Cardiac muscle cell (in vitro differentiated cells and primary cell): ENCODE measurements at regions not wholly inside any gene's neighbourhood (a gene's known extent, or its start where the extent isn't known, plus 50 kb on each side); places are given as distances from the start of the nearest gene placed in this dataset.

Experiments used
- DNase-seq, 2 donors: peaks; one replicate each; pipeline versions ENCODE4 v3.0.0 to v3.0.0-alpha.2; 2010 to 2017; ENCODE audit warnings: low read depth in 1 of 2, low spot score in 1 of 2
- H3K27ac ChIP-seq: fragments of 200-600 bp; sonication (generic); 2 replicates; pipeline ENCODE4 v1.5.1; 2016
- H3K27me3 ChIP-seq: fragments of 200-600 bp; sonication (generic); 2 replicates; pipeline ENCODE4 v1.6.0; 2016; ENCODE audit warnings: control low read depth
- H3K36me3 ChIP-seq: fragments of 200-600 bp; sonication (generic); 2 replicates; pipeline ENCODE4 v1.5.1; 2016; ENCODE audit warnings: control low read depth
- H3K4me1 ChIP-seq: fragments of 200-600 bp; sonication (generic); 2 replicates; pipeline ENCODE4 v1.8.1; 2017; ENCODE audit warnings: low read depth, mild to moderate bottlenecking, mixed run types
- H3K4me3 ChIP-seq: fragments of 200-600 bp; sonication (generic); 2 replicates; pipeline ENCODE4 v1.5.1; 2016; ENCODE audit warnings: mild to moderate bottlenecking
- H3K9me3 ChIP-seq: fragments of 200-600 bp; sonication (generic); 2 replicates; pipeline ENCODE4 v1.5.1; 2017; ENCODE audit warnings: low read depth, mild to moderate bottlenecking, control low read depth
- TF ChIP-seq, protein P1 (sequence below): IDR thresholded peaks from 2 replicates; pipeline ENCODE4 v1.5.1; 2012; ENCODE audit warnings: low read depth, mild to moderate bottlenecking, low read length

DNA sequence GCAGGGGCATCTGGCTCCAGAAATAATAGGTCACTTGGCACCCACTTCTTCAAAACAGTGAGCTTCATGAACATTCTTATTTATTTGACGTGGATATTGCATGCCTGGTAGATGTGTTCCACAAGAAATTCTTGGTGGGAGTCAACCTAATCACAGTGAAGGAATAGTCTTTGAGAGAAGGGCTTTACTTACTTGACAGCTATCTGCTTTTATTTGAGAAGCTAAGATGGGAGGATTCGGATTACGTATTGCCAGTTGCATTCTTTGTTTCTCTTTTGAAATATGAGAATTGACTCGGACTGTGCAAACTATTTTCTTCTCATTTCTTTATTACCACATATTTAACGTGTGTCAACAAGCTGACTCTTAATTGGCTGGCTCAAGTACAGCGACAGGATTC lies 117.2 kb downstream of the FASLG start:
- DNase-seq = no peak
- H3K27me3 ChIP-seq = no peaks in the 10 kb centered on the region
- TF ChIP-seq, protein P1, sequence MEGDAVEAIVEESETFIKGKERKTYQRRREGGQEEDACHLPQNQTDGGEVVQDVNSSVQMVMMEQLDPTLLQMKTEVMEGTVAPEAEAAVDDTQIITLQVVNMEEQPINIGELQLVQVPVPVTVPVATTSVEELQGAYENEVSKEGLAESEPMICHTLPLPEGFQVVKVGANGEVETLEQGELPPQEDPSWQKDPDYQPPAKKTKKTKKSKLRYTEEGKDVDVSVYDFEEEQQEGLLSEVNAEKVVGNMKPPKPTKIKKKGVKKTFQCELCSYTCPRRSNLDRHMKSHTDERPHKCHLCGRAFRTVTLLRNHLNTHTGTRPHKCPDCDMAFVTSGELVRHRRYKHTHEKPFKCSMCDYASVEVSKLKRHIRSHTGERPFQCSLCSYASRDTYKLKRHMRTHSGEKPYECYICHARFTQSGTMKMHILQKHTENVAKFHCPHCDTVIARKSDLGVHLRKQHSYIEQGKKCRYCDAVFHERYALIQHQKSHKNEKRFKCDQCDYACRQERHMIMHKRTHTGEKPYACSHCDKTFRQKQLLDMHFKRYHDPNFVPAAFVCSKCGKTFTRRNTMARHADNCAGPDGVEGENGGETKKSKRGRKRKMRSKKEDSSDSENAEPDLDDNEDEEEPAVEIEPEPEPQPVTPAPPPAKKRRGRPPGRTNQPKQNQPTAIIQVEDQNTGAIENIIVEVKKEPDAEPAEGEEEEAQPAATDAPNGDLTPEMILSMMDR = no peak
- H3K4me3 ChIP-seq = no peak overlapping the region
- H3K36me3 ChIP-seq = no peaks in the 10 kb centered on the region
- no peak overlapping the region for H3K27ac ChIP-seq
- H3K9me3 ChIP-seq = no peaks in the 10 kb centered on the region
- H3K4me1 ChIP-seq = no peaks in the 10 kb centered on the region

DNA sequence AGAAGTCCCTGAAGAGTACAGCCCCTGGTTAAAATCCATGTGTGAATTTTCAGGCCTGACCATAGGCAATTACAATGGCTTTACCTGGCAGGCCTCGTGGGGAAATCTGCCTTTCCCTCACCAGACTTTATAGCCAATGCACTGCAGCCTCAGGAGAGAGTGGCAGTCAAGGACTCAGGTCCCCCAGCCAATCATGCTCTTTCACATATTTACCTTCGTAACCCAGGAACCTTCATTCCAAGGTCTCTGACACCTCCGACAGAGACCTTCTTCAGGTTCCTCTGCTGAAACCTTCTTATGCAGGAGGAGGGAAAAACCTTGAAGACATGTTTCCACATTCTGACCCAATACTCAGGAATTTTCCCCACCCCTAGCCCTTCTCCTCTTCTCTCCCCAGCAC lies 118.9 kb downstream of the FASLG start:
- Histone ChIP-seq H3K27ac (no peak overlapping the region), H3K36me3 (no peaks in the 10 kb centered on the region), H3K4me1 (no peaks in the 10 kb centered on the region), H3K4me3 (no peak overlapping the region), H3K9me3 (no peaks in the 10 kb centered on the region), H3K27me3 (no peaks in the 10 kb centered on the region)
- TF ChIP-seq, protein P1 = no peak
- DNase-seq = no peak

DNA sequence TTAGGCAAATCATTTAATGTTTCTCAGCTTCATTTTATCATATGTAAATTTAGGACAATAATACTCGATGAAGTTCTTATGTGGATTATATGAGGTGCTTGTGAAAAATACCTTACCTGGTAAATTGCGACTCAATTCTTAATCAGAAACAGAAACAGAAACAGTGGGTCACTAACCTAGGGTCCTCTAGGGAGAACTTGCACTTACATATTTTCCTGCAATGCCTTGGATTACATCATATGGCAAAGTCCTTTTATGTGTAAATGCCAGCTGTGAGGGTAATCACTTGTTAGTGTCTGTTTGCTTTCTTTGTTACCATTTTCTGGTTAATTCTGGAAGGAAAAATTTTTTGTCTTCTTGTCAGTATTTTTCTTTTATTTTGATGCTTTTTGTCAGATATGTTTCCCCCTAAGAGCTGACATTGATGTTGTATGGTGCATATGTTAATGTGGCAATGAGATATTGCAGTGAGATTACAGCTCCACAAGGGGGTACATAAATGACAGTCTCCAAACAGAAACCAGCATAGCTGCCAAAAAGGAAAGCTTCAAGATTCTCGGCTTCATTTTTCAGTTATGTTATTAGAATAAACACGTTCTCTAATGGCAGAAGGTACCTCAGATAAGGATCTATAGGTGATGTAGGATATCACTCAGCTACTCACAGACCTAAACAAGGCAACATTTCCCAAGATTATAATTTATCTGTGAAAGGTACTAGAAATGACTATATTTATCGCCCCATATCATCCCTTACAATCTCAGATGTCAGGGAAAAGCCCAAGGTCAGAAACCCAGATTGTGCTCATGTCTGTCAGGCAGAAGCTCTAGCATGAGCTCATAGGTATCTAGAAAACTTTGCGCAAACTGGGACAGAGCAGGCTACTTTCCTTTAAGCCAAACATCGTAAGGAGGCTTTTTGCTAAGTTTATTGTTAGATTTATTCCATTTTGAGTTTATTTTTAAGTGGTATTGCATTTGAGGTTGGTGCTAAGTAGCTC lies 119.9 kb downstream of the FASLG start:
- Histone ChIP-seq H3K27ac (no peak overlapping the region), H3K36me3 (no peaks in the 10 kb centered on the region), H3K9me3 (no peaks in the 10 kb centered on the region), H3K27me3 (no peaks in the 10 kb centered on the region), H3K4me1 (no peaks in the 10 kb centered on the region), H3K4me3 (no peak overlapping the region)
- TF ChIP-seq, protein P1 = peak; percentile 18
- DNase-seq = peak in 1 of 2 donors; percentile 24

DNA sequence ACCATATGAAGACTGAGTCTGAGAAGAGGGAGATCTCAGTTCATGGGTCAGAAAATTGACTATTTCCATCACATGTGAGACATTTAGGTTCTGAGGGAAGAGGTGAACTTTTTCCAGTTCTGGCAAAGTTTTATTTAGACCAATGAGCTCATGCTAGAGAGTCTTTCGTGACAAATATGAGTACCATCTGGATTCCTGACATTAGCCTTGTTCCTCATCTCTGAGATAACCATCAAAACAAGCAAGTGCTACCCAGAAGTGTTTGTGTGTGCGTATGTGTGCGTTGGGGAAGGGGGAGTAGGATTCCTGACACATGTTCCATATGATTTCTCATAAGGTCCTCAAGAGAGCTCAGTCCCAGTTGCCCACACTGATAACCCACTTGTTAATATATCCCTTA lies 120.6 kb downstream of the FASLG start:
- H3K9me3 ChIP-seq = no peaks in the 10 kb centered on the region
- H3K27me3 ChIP-seq = no peaks in the 10 kb centered on the region
- no peaks in the 10 kb centered on the region for H3K36me3 ChIP-seq
- no peak overlapping the region for H3K27ac ChIP-seq
- H3K4me1 ChIP-seq = no peaks in the 10 kb centered on the region
- TF ChIP-seq, protein P1 = no peak
- no peak overlapping the region for H3K4me3 ChIP-seq
- DNase-seq = no peak

DNA sequence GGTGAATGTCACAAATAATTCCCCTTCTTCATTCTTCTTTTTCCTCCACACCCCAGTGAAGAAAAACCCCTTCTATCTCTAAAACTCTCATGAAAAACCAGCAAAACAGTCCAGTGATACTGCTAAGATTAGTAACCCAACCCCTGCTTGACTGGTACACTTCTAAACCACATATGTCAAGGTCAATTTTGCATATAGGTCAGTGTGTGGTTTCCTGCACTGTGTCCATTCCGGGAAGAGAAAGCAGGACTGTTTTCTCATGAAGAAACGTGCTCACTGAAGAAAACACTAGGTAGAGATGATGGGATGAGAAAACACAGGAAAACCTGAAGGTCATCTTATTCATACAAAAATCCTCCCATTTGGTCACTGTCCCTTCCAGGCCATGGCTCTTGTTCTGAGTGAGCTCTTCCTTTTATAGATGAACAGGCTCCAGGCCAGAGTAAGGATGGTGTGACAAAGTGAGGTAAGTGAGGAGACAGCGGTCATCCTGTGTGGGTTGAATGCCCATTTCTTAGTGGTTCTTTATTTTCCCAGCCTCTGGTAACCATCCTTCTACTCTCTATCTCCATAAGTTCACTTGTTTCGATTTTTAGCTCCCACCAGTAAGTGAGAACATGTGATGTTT lies 122.7 kb downstream of the FASLG start:
- TF ChIP-seq, protein P1 = no peak
- DNase-seq = no peak
- no peaks in the 10 kb centered on the region for H3K36me3 ChIP-seq
- H3K27ac ChIP-seq = no peak overlapping the region
- H3K4me3 ChIP-seq = no peak overlapping the region
- H3K4me1 ChIP-seq = no peaks in the 10 kb centered on the region
- no peaks in the 10 kb centered on the region for H3K27me3 ChIP-seq
- H3K9me3 ChIP-seq = no peaks in the 10 kb centered on the region
